HG03196 (cell line): ENCODE measurements at regions not wholly inside any gene's neighbourhood (a gene's known extent, or its start where the extent isn't known, plus 50 kb on each side); places are given as distances from the start of the nearest gene placed in this dataset.

ENCODE experiments used
- ATAC-seq: cut with Tn5 transposase; IDR thresholded peaks from one replicate; pipeline ENCODE4 v1.9.1; 2021; ENCODE audit not compliant: unreplicated experiment

GRCh38 chr6:103982574-103982973 lies 877.1 kb downstream of the HACE1 start:
- ATAC-seq: no peak

GRCh38 chr6:103979308-103979707 lies 880.4 kb downstream of the HACE1 start:
- ATAC-seq: no peak

GRCh38 chr6:103937389-103937788 lies 922.3 kb downstream of the HACE1 start:
- no peak for ATAC-seq

- ATAC-seq: no peak
Observed at GRCh38 chr6:103925317-103925716, 934.4 kb downstream of the HACE1 start.

GRCh38 chr6:103910018-103910417 lies 949.7 kb downstream of the HACE1 start:
- no peak for ATAC-seq

GRCh38 chr6:103908898-103909297 lies 950.8 kb downstream of the HACE1 start:
- no peak for ATAC-seq

- no peak for ATAC-seq
Observed at GRCh38 chr6:103895136-103895535, 964.6 kb downstream of the HACE1 start.

GRCh38 chr6:103893141-103893581 lies 966.6 kb downstream of the HACE1 start:
- no peak for ATAC-seq

- no peak for ATAC-seq
Observed at GRCh38 chr6:103886951-103887350, 972.8 kb downstream of the HACE1 start.

- no peak for ATAC-seq
Observed at GRCh38 chr6:103885446-103885845, 974.3 kb downstream of the HACE1 start.

DNA sequence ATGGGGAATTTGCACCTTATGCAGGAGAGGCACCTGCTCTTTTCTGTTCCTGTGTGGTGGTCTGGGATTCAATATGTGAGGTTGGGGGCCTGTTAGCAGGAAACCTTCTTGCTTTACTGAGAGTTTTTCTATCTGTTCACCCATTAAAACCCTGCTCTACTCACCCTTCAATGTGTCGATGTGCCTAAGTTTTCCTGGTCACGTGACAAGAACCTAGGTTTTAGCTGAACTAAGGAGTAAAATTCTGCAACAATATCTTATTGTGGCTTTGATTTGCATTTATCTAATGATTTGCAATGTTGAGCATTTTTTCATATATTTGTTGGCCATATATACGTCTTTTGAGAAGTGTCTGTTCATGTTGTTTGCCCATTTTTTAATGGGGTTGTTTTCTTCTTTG lies 979.9 kb downstream of the HACE1 start:
- no peak for ATAC-seq

GRCh38 chr6:103875221-103875620 lies 984.5 kb downstream of the HACE1 start:
- ATAC-seq: no peak

DNA sequence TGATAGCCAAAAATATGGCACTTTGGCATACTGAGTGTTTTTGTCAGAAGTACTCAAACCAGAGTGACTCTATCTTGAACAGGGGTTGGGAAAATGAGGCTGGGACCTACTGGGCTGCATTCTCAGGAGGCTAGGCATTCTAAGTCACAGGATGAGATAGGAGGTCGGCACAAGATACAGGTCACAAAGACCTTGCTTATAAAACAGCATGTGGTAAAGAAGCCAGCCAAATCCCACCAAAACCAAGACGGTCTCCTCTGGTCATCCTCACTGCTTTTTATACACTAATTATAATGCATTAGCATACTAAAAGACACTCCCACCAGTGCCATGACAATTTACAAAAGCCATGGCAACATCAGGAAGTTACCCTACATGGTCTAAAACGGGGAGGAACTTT lies 985.1 kb downstream of the HACE1 start:
- no peak for ATAC-seq

GRCh38 chr6:103872678-103873077 lies 987.0 kb downstream of the HACE1 start:
- ATAC-seq: no peak

DNA sequence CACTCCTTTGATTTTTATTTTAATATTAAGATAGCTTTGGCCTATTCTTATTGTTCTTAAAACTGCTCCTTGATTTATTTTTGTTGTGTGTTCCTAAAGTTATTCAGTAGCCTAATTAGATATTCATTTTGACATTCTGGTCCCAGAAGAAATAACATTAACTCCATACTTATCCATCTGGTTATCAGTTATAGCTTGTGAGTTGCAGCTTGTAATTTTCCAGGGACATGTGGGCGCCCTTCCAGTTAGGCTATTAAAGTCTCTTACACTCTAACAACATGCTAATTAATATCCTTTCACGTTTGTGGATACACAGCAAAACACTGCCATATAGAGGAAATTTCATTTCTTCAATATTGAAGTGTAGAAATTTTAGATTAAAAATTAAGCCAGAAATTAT lies 987.5 kb downstream of the HACE1 start:
- no peak for ATAC-seq

GRCh38 chr6:103870970-103871369 lies 988.7 kb downstream of the HACE1 start:
- no peak for ATAC-seq

- ATAC-seq: no peak
Observed at GRCh38 chr6:103862297-103862696, 997.4 kb downstream of the HACE1 start.

DNA sequence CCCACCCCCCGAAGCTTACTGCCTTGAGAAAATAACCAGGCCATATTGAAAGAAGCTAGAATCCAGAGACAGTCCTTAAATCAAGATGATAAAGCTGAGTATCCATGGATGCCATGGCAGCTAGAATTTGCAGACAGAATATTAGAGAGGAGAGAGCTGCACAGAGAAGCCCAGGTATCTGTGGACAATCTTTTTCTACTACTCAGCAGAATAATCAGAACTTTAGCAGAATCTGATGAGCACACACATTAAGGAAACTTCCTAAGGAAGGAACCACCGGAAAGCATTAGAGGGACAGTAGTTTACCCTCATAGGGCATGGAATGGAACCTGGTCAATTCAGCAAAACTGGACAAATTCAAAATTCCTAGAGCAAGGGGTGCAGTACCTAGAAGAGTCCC lies 1001.7 kb downstream of the HACE1 start:
- ATAC-seq: no peak

DNA sequence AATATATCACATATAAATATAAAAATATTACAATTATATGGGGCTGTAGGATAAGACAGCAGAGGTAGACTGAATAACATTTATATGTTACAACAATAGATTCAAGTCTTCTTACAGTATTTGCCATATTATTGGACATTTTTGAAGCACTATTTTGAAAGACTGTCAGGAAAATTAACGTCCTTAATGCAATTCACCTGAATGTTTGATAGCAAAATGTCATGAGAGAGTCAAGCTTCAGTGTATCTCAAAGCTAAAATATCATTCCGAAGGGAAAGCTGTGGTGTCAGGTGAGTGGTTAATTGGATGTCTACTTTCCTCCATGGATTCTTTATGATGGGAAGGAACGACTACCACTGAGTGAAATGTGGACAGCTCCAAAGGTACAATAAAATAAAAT lies 1004.0 kb downstream of the HACE1 start:
- no peak for ATAC-seq

- ATAC-seq: no peak
Observed at GRCh38 chr6:103854059-103854458, 1005.7 kb downstream of the HACE1 start.

- ATAC-seq: no peak
Observed at GRCh38 chr6:103838457-103838856, 1021.3 kb downstream of the HACE1 start.

- no peak for ATAC-seq
Observed at GRCh38 chr6:103826209-103826608, 1033.5 kb downstream of the HACE1 start.

DNA sequence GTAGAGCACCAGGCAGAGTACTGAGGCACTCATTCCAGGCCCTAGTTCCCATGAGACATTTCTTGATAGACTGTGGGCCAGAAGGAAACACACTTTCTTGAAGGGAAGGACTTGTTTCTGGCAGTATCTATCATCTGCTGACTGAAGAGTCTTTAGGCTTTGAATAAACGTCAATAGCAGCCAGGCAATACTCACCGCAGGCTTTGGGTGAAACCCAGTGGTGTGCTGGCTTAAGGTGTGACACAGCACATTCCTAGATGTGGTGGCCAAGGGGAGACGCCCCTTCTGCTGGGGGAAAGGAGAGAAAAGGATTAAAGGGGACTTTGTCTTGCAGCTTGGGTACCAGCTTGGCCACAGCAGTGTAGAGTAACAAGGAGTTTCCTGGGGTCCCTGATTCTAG lies 1039.6 kb downstream of the HACE1 start:
- ATAC-seq: no peak

DNA sequence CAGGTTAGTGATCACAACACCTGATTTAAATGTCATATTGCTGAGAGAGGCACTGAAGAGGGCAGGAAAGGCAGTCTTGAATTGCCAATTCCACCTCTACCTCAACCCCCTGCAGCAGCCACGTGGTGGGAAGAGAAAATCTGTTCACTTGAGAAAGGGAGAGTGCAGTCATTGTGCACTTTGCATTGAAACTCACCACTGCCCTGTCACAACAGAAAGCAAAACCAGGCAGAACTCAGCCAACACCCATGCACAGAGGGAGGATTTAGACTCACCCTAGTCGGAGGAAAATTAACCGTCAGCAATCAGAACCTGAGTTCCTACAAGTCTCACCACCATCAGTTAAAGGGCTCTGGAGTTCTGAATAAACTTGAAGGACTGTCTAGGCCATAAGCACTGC lies 1040.2 kb downstream of the HACE1 start:
- no peak for ATAC-seq
